ENCODE measurements at regions not wholly inside any gene's neighbourhood (a gene's known extent, or its start where the extent isn't known, plus 50 kb on each side); places are given as distances from the start of the nearest gene placed in this dataset.

GRCh38 chr12:114760151-114760877, 76.3 kb upstream of the TBX3 start:
- Mint-ChIP-seq H3K4me1 (peaks cover 36% of the 10 kb centered on the region), H3K27me3 (ENCODE audit: low read depth) (peaks cover 13% of the 10 kb centered on the region), H3K4me3 (no peak overlapping the region), H3K27ac (peak overlapping the region in 2 of 3 experiments; percentile 68 to 75), H3K9me3 (no peaks in the 10 kb centered on the region), H3K36me3 (ENCODE audit: low read depth) (no peaks in the 10 kb centered on the region)
- TF ChIP-seq, protein P1, sequence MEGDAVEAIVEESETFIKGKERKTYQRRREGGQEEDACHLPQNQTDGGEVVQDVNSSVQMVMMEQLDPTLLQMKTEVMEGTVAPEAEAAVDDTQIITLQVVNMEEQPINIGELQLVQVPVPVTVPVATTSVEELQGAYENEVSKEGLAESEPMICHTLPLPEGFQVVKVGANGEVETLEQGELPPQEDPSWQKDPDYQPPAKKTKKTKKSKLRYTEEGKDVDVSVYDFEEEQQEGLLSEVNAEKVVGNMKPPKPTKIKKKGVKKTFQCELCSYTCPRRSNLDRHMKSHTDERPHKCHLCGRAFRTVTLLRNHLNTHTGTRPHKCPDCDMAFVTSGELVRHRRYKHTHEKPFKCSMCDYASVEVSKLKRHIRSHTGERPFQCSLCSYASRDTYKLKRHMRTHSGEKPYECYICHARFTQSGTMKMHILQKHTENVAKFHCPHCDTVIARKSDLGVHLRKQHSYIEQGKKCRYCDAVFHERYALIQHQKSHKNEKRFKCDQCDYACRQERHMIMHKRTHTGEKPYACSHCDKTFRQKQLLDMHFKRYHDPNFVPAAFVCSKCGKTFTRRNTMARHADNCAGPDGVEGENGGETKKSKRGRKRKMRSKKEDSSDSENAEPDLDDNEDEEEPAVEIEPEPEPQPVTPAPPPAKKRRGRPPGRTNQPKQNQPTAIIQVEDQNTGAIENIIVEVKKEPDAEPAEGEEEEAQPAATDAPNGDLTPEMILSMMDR (IDR thresholded peaks at IDR 0.05; ENCODE audit: unreplicated experiment in 3 of 3): no peak

GRCh38 chr12:114759635-114760034, 75.7 kb upstream of the TBX3 start:
- H3K9me3 Mint-ChIP-seq: no peaks in the 10 kb centered on the region
- H3K4me1 Mint-ChIP-seq: peaks cover 33% of the 10 kb centered on the region
- H3K4me3 Mint-ChIP-seq: no peak overlapping the region
- peaks cover 14% of the 10 kb centered on the region for H3K27me3 Mint-ChIP-seq (ENCODE audit: low read depth)
- no peaks in the 10 kb centered on the region for H3K36me3 Mint-ChIP-seq (ENCODE audit: low read depth)
- peak overlapping the region in 2 of 3 experiments; percentile 31 to 59 for H3K27ac Mint-ChIP-seq
- TF ChIP-seq, protein P1 (IDR thresholded peaks at IDR 0.05; ENCODE audit: unreplicated experiment in 3 of 3): no peak

DNA sequence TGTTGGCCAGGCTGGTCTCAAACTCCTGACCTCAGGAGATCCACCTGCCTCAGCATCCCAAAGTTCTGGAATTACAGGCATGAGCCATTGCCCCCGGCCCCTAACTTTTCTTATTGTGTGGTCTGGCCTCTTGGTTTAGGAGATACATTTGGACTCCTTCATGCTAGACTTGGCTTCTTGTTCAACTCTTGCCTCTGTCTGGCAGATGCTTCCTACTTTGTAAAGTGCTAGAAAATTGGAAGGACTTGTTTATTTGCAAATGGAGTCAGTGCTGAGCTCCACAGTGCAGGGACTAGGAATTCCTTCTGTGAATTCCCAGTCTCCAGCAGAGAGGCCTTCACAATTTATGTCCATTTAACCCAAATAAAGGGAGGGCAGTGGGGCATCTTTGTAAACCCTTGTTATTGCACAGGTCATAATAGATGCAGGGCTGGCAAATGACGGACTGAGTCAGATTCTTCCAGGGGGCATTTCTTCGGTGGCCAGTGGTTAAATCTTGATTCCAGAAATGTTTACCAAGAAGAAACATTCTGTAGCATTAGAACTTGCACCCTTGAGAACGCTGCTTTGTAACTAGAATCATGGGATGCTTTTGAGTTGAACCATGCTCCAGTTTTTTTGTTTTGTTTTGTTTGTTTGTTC, 73.8 kb upstream of the TBX3 start:
- Mint-ChIP-seq H3K4me1 (peaks cover 36% of the 10 kb centered on the region), H3K9me3 (no peaks in the 10 kb centered on the region), H3K4me3 (no peak overlapping the region), H3K27ac (peak overlapping the region in 2 of 3 experiments; percentile 31 to 66), H3K36me3 (ENCODE audit: low read depth) (no peaks in the 10 kb centered on the region), H3K27me3 (ENCODE audit: low read depth) (peaks cover 14% of the 10 kb centered on the region)
- TF ChIP-seq, protein P1 (IDR thresholded peaks at IDR 0.05; ENCODE audit: unreplicated experiment in 3 of 3): no peak

DNA sequence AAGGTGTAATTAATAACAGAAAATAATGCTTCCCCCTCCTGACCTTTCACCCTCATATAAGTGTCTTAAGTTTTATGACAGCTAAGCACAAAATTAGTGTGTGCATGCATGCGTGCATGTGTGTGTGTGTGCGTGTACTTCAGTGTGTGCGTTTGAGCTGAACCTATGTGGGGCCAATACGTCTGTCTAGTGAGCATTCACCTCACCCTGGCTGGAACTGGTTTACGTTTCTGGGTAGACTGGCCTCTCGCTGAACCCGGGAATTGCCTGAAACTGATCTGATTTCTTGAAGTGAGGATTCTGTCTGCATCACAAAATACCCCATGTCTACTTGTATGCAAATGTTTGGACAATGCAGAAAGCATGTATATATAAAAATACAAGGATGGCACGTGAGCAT, 68.2 kb upstream of the TBX3 start:
- peaks cover 8% of the 10 kb centered on the region for H3K27me3 Mint-ChIP-seq (ENCODE audit: low read depth)
- no peaks in the 10 kb centered on the region for H3K36me3 Mint-ChIP-seq (ENCODE audit: low read depth)
- peaks cover 62% of the 10 kb centered on the region for H3K4me1 Mint-ChIP-seq
- peak overlapping the region in 1 of 3 experiments; percentile 58 for H3K4me3 Mint-ChIP-seq
- H3K9me3 Mint-ChIP-seq: no peaks in the 10 kb centered on the region
- H3K27ac Mint-ChIP-seq: peak overlapping the region; percentile 63 to 92 (median 92)
- TF ChIP-seq, protein P1 (IDR thresholded peaks at IDR 0.05; ENCODE audit: unreplicated experiment in 3 of 3): no peak

DNA sequence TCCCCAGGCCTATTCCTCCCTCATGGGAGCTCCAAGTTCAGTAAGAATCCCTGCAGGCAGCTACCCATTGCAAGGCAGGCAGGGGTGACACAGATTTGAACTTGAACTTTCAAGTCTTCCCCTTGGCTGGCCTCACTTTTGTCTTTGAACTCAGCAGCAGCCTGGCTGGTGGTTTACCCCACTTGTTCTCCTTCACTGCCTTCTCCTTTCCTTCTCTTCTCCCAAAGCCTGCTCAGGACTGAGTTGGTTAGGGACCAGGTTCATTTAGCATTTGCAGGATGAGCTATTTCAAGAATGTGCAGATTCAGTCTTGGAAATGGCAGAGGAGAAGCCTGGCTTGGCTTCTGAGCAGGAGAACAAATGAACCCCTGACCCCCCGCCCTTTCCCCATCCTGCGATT, 67.7 kb upstream of the TBX3 start:
- H3K4me1 Mint-ChIP-seq: peaks cover 65% of the 10 kb centered on the region

More for the DNA sequence above, 67.7 kb upstream of the TBX3 start:
- H3K27me3 Mint-ChIP-seq (ENCODE audit: low read depth): peaks cover 8% of the 10 kb centered on the region
- H3K36me3 Mint-ChIP-seq (ENCODE audit: low read depth): no peaks in the 10 kb centered on the region
- TF ChIP-seq, protein P1 (IDR thresholded peaks at IDR 0.05; ENCODE audit: unreplicated experiment in 3 of 3): no peak
- no peaks in the 10 kb centered on the region for H3K9me3 Mint-ChIP-seq
- no peak overlapping the region for H3K4me3 Mint-ChIP-seq
- peak overlapping the region; percentile 63 to 92 (median 92) for H3K27ac Mint-ChIP-seq
